MM.1S (cell line): ENCODE measurements at regions not wholly inside any gene's neighbourhood (a gene's known extent, or its start where the extent isn't known, plus 50 kb on each side); places are given as distances from the start of the nearest gene placed in this dataset.

Source experiments
- DNase-seq: peaks from one replicate; pipeline ENCODE4 v3.0.0-alpha.2; 2015
- H2AFZ ChIP-seq: fragments of 300-600 bp; sonication (generic); 2 replicates; pipeline ENCODE4 v1.6.0; 2016; ENCODE audit warnings: antibody characterized with exemption, low read length
- H3F3A ChIP-seq: fragments of 300-600 bp; sonication (generic); 2 replicates; pipeline ENCODE4 v1.6.1; 2016; ENCODE audit warnings: mild to moderate bottlenecking, antibody characterized with exemption, low read length, moderate library complexity, mixed read lengths; ENCODE audit not compliant: insufficient read depth
- H3K27ac ChIP-seq: fragments of 300-600 bp; sonication (generic); 2 replicates; pipeline ENCODE4 v1.5.1; 2016; ENCODE audit warnings: mild to moderate bottlenecking, low read length
- H3K27me3 ChIP-seq: fragments of 300-600 bp; sonication (generic); replicated peaks from 2 replicates; pipeline ENCODE4 v1.6.0; 2016; ENCODE audit warnings: low read length; ENCODE audit not compliant: insufficient read depth
- H3K36me3 ChIP-seq: fragments of 300-600 bp; sonication (generic); replicated peaks from 2 replicates; pipeline ENCODE4 v1.6.1; 2016; ENCODE audit warnings: mild to moderate bottlenecking, low read length, mixed read lengths; ENCODE audit not compliant: insufficient read depth
- H3K4me1 ChIP-seq: fragments of 300-600 bp; sonication (generic); 2 replicates; pipeline ENCODE4 v1.6.1; 2016; ENCODE audit warnings: low read length, mixed read lengths
- H3K4me2 ChIP-seq: fragments of 300-600 bp; sonication (generic); 2 replicates; pipeline ENCODE4 v1.6.0; 2016; ENCODE audit warnings: low read depth, low read length
- H3K4me3 ChIP-seq: fragments of 300-600 bp; sonication (generic); 2 replicates; pipeline ENCODE4 v1.5.1; 2016; ENCODE audit warnings: low read length, mixed read lengths
- H3K79me2 ChIP-seq: fragments of 300-600 bp; sonication (generic); 2 replicates; pipeline ENCODE4 v1.6.1; 2016; ENCODE audit warnings: mixed run types, low read length, mixed read lengths
- H3K9ac ChIP-seq: fragments of 300-600 bp; sonication (generic); 2 replicates; pipeline ENCODE4 v1.6.1; 2016; ENCODE audit warnings: low read length, mixed read lengths
- H3K9me2 ChIP-seq: fragments of 300-600 bp; sonication (generic); replicated peaks from 2 replicates; pipeline ENCODE4 v1.6.1; 2016; ENCODE audit warnings: mild to moderate bottlenecking, low read length, mixed read lengths; ENCODE audit not compliant: insufficient read depth
- H3K9me3 ChIP-seq: fragments of 300-600 bp; sonication (generic); replicated peaks from 2 replicates; pipeline ENCODE4 v1.6.1; 2016; ENCODE audit warnings: mild to moderate bottlenecking, low read length, mixed read lengths; ENCODE audit not compliant: insufficient read depth
- H4K20me1 ChIP-seq: fragments of 300-600 bp; sonication (generic); 2 replicates; pipeline ENCODE4 v1.6.1; 2016; ENCODE audit warnings: mild to moderate bottlenecking, low read length, moderate library complexity, mixed read lengths; ENCODE audit not compliant: insufficient read depth
- EZH2 ChIP-seq: fragments of 300-600 bp; sonication (generic); optimal IDR thresholded peaks from 2 replicates; pipeline ENCODE3; 2017; ENCODE audit warnings: low read depth, mild to moderate bottlenecking, antibody characterized with exemption, low read length, mixed read lengths
- EZH2phosphoT487 ChIP-seq: fragments of 300-600 bp; sonication (generic); IDR thresholded peaks from 2 replicates; pipeline ENCODE4 v1.6.1; 2018; ENCODE audit warnings: antibody characterized with exemption, low read length
- TF ChIP-seq, protein P1 (sequence below): fragments of 300-600 bp; sonication (generic); IDR thresholded peaks from 2 replicates; pipeline ENCODE4 v1.5.1; 2016; ENCODE audit warnings: antibody characterized with exemption, low read length, mixed read lengths

GRCh38 chr3:145971186-145971585 lies 189.8 kb downstream of the PLOD2 start:
- no peak overlapping the region for H3K9ac ChIP-seq
- H2AFZ ChIP-seq, result no peak overlapping the region
- TF ChIP-seq EZH2 (no peak), EZH2phosphoT487 (no peak)
- TF ChIP-seq, protein P1, sequence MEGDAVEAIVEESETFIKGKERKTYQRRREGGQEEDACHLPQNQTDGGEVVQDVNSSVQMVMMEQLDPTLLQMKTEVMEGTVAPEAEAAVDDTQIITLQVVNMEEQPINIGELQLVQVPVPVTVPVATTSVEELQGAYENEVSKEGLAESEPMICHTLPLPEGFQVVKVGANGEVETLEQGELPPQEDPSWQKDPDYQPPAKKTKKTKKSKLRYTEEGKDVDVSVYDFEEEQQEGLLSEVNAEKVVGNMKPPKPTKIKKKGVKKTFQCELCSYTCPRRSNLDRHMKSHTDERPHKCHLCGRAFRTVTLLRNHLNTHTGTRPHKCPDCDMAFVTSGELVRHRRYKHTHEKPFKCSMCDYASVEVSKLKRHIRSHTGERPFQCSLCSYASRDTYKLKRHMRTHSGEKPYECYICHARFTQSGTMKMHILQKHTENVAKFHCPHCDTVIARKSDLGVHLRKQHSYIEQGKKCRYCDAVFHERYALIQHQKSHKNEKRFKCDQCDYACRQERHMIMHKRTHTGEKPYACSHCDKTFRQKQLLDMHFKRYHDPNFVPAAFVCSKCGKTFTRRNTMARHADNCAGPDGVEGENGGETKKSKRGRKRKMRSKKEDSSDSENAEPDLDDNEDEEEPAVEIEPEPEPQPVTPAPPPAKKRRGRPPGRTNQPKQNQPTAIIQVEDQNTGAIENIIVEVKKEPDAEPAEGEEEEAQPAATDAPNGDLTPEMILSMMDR, result no peak
- no peak for DNase-seq
- no peaks in the 10 kb centered on the region for H4K20me1 ChIP-seq
- no peaks in the 10 kb centered on the region for H3K9me2 ChIP-seq
- no peaks in the 10 kb centered on the region for H3K27me3 ChIP-seq
- no peak overlapping the region for H3K4me2 ChIP-seq
- H3K36me3 ChIP-seq, result no peaks in the 10 kb centered on the region
- no peak overlapping the region for H3K4me3 ChIP-seq
- H3K27ac ChIP-seq, result no peak overlapping the region
- no peaks in the 10 kb centered on the region for H3K9me3 ChIP-seq
- no peaks in the 10 kb centered on the region for H3F3A ChIP-seq
- H3K79me2 ChIP-seq, result no peaks in the 10 kb centered on the region
- no peaks in the 10 kb centered on the region for H3K4me1 ChIP-seq

DNA sequence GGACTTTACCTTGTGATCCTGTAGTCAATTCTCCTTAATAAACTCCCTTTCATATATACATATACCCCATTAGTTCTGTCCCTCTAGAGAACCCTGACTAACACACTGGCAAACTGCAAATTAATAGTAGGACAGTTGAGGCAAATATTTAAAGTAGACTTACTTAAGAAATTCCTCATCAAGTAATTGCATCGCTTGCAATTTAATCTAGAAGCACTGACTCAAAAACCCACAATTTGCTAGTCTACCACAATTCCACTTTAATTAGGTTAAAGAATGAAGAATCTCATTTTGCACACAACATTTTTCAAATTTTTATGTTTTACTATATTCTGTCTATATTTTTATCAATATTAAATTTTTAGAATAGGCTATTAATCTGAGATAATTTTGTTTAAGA lies 188.1 kb downstream of the PLOD2 start:
- Histone ChIP-seq H3K27me3 (no peaks in the 10 kb centered on the region), H3K9ac (no peak overlapping the region), H3F3A (no peaks in the 10 kb centered on the region), H3K27ac (no peak overlapping the region), H3K4me3 (no peak overlapping the region), H3K9me2 (no peaks in the 10 kb centered on the region), H3K36me3 (no peaks in the 10 kb centered on the region), H4K20me1 (no peaks in the 10 kb centered on the region), H3K4me2 (no peak overlapping the region), H2AFZ (no peak overlapping the region), H3K79me2 (no peaks in the 10 kb centered on the region), H3K4me1 (no peaks in the 10 kb centered on the region), H3K9me3 (no peaks in the 10 kb centered on the region)
- no peak for TF ChIP-seq EZH2phosphoT487
- no peak for TF ChIP-seq EZH2
- TF ChIP-seq, protein P1, result no peak
- DNase-seq, result no peak

- H3F3A ChIP-seq, result no peaks in the 10 kb centered on the region
- H3K4me2 ChIP-seq, result no peak overlapping the region
- H3K36me3 ChIP-seq, result no peaks in the 10 kb centered on the region
- no peaks in the 10 kb centered on the region for H4K20me1 ChIP-seq
- no peaks in the 10 kb centered on the region for H3K4me1 ChIP-seq
- no peak overlapping the region for H2AFZ ChIP-seq
- no peaks in the 10 kb centered on the region for H3K79me2 ChIP-seq
- no peak overlapping the region for H3K9ac ChIP-seq
- H3K27ac ChIP-seq, result no peak overlapping the region
- no peaks in the 10 kb centered on the region for H3K9me3 ChIP-seq
- no peak overlapping the region for H3K4me3 ChIP-seq
- no peaks in the 10 kb centered on the region for H3K27me3 ChIP-seq
- no peak for DNase-seq
- H3K9me2 ChIP-seq, result no peaks in the 10 kb centered on the region
- no peak for TF ChIP-seq EZH2
- TF ChIP-seq EZH2phosphoT487, result no peak
- TF ChIP-seq, protein P1, result no peak
Observed at GRCh38 chr3:145981056-145981455, 179.9 kb downstream of the PLOD2 start.
